HG03378 (cell line): ENCODE measurements at regions not wholly inside any gene's neighbourhood (a gene's known extent, or its start where the extent isn't known, plus 50 kb on each side); places are given as distances from the start of the nearest gene placed in this dataset.
"Not testable (repeated sequence)": the region's sequence is repeated elsewhere in the genome, so short reads cannot be mapped to it uniquely, and the experiment has no call there.

Experiments used
- ATAC-seq: cut with Tn5 transposase; IDR thresholded peaks from one replicate; pipeline ENCODE4 v1.9.1; 2021; ENCODE audit warnings: mild to moderate bottlenecking, moderate library complexity; ENCODE audit not compliant: unreplicated experiment

GRCh38 chr11:19412070-19412469 lies 171.3 kb upstream of the E2F8 start:
- ATAC-seq: not testable (repeated sequence)

GRCh38 chr11:19410032-19410431 lies 169.3 kb upstream of the E2F8 start:
- ATAC-seq: peak; percentile 78

GRCh38 chr11:19409307-19409706 lies 168.6 kb upstream of the E2F8 start:
- ATAC-seq: no peak

GRCh38 chr11:19407677-19408270 lies 167.0 kb upstream of the E2F8 start:
- ATAC-seq: no peak

- no peak for ATAC-seq
Observed at GRCh38 chr11:19405966-19406365, 165.2 kb upstream of the E2F8 start.

GRCh38 chr11:19404787-19405186 lies 164.0 kb upstream of the E2F8 start:
- no peak for ATAC-seq

GRCh38 chr11:19403196-19403895 lies 162.6 kb upstream of the E2F8 start:
- no peak for ATAC-seq

- no peak for ATAC-seq
Observed at GRCh38 chr11:19400296-19400695, 159.6 kb upstream of the E2F8 start.

GRCh38 chr11:19398772-19399527 lies 158.2 kb upstream of the E2F8 start:
- no peak for ATAC-seq

GRCh38 chr11:19398273-19398672 lies 157.5 kb upstream of the E2F8 start:
- no peak for ATAC-seq

- no peak for ATAC-seq
Observed at GRCh38 chr11:19395050-19395449, 154.3 kb upstream of the E2F8 start.

GRCh38 chr11:19394525-19395016 lies 153.8 kb upstream of the E2F8 start:
- ATAC-seq: peak; percentile 84

- ATAC-seq: no peak
Observed at GRCh38 chr11:19393941-19394340, 153.2 kb upstream of the E2F8 start.

GRCh38 chr11:19392847-19393518 lies 152.2 kb upstream of the E2F8 start:
- no peak for ATAC-seq

GRCh38 chr11:19392321-19392720 lies 151.6 kb upstream of the E2F8 start:
- ATAC-seq: no peak

- ATAC-seq: no peak
Observed at GRCh38 chr11:19391652-19392051, 150.9 kb upstream of the E2F8 start.

GRCh38 chr11:19391026-19391425 lies 150.3 kb upstream of the E2F8 start:
- no peak for ATAC-seq

- ATAC-seq: no peak
Observed at GRCh38 chr11:19389787-19390303, 149.1 kb upstream of the E2F8 start.

GRCh38 chr11:19382131-19382611 lies 141.4 kb upstream of the E2F8 start:
- ATAC-seq: no peak

GRCh38 chr11:19380375-19380774 lies 139.6 kb upstream of the E2F8 start:
- no peak for ATAC-seq

- ATAC-seq: no peak
Observed at GRCh38 chr11:19379465-19379864, 138.7 kb upstream of the E2F8 start.
